ENCODE measurements at regions not wholly inside any gene's neighbourhood (a gene's known extent, or its start where the extent isn't known, plus 50 kb on each side); places are given as distances from the start of the nearest gene placed in this dataset.

DNA sequence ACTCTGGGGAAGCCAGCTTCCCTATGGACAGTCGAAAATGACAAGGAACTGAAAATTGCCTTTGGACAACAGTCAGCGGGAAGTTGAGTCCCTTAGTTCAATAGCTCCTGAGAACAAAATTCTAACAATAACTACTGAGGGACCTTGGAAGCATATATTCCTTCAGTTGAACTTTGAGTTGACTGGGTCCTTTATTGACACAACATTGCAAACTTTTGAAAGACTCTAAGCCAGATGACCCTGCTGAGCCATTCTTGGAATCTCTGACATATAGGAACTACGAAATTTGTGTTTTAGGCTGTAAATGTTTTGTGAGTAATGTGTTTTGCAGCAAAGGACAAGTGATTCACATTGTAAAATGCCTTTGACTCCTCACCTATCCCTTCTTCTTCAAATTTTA lies 548.8 kb upstream of the LCORL start:
- DNase-seq (ENCODE audit: low read depth, low spot score), result no peak

More for the DNA sequence above, 548.8 kb upstream of the LCORL start:
- Histone ChIP-seq H3K36me3 (ENCODE audit: control insufficient read depth in 2 of 2, extremely low read depth in 1 of 2, insufficient read depth in 2 of 2, low read length in 2 of 2) (no peaks in the 10 kb centered on the region), H3K27me3 (ENCODE audit: control insufficient read depth in 2 of 2, insufficient read depth in 2 of 2, low read length in 2 of 2) (no peaks in the 10 kb centered on the region), H3K4me2 (ENCODE audit: insufficient read depth, low read length) (no peak overlapping the region), H2AFZ (ENCODE audit: low read depth, low read length) (no peak overlapping the region), H3K9me1 (replicated peaks; ENCODE audit: control insufficient read depth, extremely low read depth, insufficient read depth, low read length) (no peaks in the 10 kb centered on the region), H3K79me2 (ENCODE audit: control insufficient read depth, insufficient read depth, low read length) (no peaks in the 10 kb centered on the region), H3K4me1 (ENCODE audit: control insufficient read depth, extremely low read depth, insufficient read depth, low read length) (peaks cover 24% of the 10 kb centered on the region), H3K9ac (replicated peaks; ENCODE audit: extremely low read depth, insufficient read depth, low read length) (no peak overlapping the region), H3K27ac (ENCODE audit: insufficient read depth, low read depth, low read length) (no peak overlapping the region), H3K4me3 (replicated peaks in 1 of 3; ENCODE audit: insufficient read depth in 1 of 3, low read depth in 1 of 3, low read length in 3 of 3) (no peak overlapping the region), H4K20me1 (replicated peaks; ENCODE audit: control insufficient read depth, extremely low read depth, insufficient read depth, low read length) (no peaks in the 10 kb centered on the region), H3K9me3 (replicated peaks; ENCODE audit: control insufficient read depth, insufficient read depth, low read length) (no peaks in the 10 kb centered on the region)
- BruUV-seq (replicated peaks), result no TSS peak
- FAIRE-seq, result no peak
- intact Hi-C loops (cut with micrococcal nuclease), result no loop called here
- dilution Hi-C loops (cut with MboI; ENCODE audit: extremely low pct_ligation_motif_present, low sequenced_read_pairs), result no loop called here
- ChIA-PET POLR2A (no interaction called here), CTCF (interaction anchor here (1.0 to 4.5 kb wide), 5 partner anchors 30 to 754 kb away, joined by 3 to 60 read pairs (median 5); no protein-coding TSS in a partner anchor)
- no peak for TF ChIP-seq FOS (IDR thresholded peaks at IDR 0.05; ENCODE audit: borderline replicate concordance, insufficient read depth, low read length)
- no peak for TF ChIP-seq POLR2A (IDR thresholded peaks at IDR 0.05; ENCODE audit: low read depth, low read length)
- no peak for TF ChIP-seq EZH2 (IDR thresholded peaks at IDR 0.05; ENCODE audit: borderline replicate concordance, low read depth, low read length, severe bottlenecking)
- TF ChIP-seq, protein P1, sequence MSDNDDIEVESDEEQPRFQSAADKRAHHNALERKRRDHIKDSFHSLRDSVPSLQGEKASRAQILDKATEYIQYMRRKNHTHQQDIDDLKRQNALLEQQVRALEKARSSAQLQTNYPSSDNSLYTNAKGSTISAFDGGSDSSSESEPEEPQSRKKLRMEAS (IDR thresholded peaks at IDR 0.05; ENCODE audit: insufficient read depth, insufficient read length), result no peak
- TF ChIP-seq GATA2 (IDR thresholded peaks at IDR 0.05; ENCODE audit: insufficient read depth, insufficient read length, low read depth, low read length), result no peak
- no peak for TF ChIP-seq MYC (IDR thresholded peaks at IDR 0.05; ENCODE audit: low read depth, low read length)
- TF ChIP-seq JUN (IDR thresholded peaks at IDR 0.05; ENCODE audit: borderline replicate concordance, insufficient read depth, insufficient read length, low read depth), result no peak
- TF ChIP-seq, protein P2, sequence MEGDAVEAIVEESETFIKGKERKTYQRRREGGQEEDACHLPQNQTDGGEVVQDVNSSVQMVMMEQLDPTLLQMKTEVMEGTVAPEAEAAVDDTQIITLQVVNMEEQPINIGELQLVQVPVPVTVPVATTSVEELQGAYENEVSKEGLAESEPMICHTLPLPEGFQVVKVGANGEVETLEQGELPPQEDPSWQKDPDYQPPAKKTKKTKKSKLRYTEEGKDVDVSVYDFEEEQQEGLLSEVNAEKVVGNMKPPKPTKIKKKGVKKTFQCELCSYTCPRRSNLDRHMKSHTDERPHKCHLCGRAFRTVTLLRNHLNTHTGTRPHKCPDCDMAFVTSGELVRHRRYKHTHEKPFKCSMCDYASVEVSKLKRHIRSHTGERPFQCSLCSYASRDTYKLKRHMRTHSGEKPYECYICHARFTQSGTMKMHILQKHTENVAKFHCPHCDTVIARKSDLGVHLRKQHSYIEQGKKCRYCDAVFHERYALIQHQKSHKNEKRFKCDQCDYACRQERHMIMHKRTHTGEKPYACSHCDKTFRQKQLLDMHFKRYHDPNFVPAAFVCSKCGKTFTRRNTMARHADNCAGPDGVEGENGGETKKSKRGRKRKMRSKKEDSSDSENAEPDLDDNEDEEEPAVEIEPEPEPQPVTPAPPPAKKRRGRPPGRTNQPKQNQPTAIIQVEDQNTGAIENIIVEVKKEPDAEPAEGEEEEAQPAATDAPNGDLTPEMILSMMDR (IDR thresholded peaks at IDR 0.05; ENCODE audit: extremely low read depth in 1 of 2, insufficient read depth in 1 of 2, low read depth in 1 of 2, low read length in 2 of 2), result no peak
- no peak for TF ChIP-seq POLR2AphosphoS5 (IDR thresholded peaks at IDR 0.05; ENCODE audit: insufficient read depth, low read depth, low read length)

Data from endothelial cell of umbilical vein (primary cell).